ENCODE measurements at regions not wholly inside any gene's neighbourhood (a gene's known extent, or its start where the extent isn't known, plus 50 kb on each side); places are given as distances from the start of the nearest gene placed in this dataset.

DNA sequence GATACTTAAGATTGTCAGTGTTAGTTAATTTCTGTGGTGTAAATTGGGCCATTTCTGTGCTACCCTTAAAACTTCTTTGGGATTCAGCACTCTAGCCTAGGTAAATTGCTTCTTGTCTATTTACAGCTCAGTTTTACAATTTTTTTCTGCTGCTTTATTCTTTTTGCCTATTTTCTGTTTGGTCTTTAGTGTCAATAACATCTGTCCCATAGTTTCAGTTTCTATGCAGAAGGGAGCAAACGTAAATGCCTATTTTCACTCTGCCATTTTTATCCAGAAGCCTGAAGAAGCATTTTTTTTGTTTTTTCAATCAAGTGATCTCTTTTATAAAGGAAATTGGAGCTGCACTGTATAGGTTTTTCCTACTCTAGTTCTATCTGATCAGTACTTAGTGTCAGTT is 564.9 kb upstream of the MEX3C start:
- Mint-ChIP-seq H3K9me3 (peaks cover 45% of the 10 kb centered on the region), H3K27me3 (ENCODE audit: insufficient read depth) (no peaks in the 10 kb centered on the region), H3K36me3 (ENCODE audit: low read depth) (no peaks in the 10 kb centered on the region), H3K4me1 (ENCODE audit: low read depth) (no peaks in the 10 kb centered on the region), H3K27ac (no peak overlapping the region), H3K4me3 (no peak overlapping the region)
- DNase-seq = no peak
- TF ChIP-seq, protein P1, sequence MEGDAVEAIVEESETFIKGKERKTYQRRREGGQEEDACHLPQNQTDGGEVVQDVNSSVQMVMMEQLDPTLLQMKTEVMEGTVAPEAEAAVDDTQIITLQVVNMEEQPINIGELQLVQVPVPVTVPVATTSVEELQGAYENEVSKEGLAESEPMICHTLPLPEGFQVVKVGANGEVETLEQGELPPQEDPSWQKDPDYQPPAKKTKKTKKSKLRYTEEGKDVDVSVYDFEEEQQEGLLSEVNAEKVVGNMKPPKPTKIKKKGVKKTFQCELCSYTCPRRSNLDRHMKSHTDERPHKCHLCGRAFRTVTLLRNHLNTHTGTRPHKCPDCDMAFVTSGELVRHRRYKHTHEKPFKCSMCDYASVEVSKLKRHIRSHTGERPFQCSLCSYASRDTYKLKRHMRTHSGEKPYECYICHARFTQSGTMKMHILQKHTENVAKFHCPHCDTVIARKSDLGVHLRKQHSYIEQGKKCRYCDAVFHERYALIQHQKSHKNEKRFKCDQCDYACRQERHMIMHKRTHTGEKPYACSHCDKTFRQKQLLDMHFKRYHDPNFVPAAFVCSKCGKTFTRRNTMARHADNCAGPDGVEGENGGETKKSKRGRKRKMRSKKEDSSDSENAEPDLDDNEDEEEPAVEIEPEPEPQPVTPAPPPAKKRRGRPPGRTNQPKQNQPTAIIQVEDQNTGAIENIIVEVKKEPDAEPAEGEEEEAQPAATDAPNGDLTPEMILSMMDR (IDR thresholded peaks at IDR 0.05) = no peak

GRCh38 chr18:51765606-51766360 is 568.3 kb upstream of the MEX3C start:
- Mint-ChIP-seq H3K27me3 (ENCODE audit: insufficient read depth) (no peaks in the 10 kb centered on the region), H3K27ac (no peak overlapping the region), H3K36me3 (ENCODE audit: low read depth) (no peaks in the 10 kb centered on the region), H3K4me1 (ENCODE audit: low read depth) (no peaks in the 10 kb centered on the region), H3K4me3 (no peak overlapping the region), H3K9me3 (peaks cover 50% of the 10 kb centered on the region)
- TF ChIP-seq, protein P1 (IDR thresholded peaks at IDR 0.05) = no peak
- no peak for DNase-seq

DNA sequence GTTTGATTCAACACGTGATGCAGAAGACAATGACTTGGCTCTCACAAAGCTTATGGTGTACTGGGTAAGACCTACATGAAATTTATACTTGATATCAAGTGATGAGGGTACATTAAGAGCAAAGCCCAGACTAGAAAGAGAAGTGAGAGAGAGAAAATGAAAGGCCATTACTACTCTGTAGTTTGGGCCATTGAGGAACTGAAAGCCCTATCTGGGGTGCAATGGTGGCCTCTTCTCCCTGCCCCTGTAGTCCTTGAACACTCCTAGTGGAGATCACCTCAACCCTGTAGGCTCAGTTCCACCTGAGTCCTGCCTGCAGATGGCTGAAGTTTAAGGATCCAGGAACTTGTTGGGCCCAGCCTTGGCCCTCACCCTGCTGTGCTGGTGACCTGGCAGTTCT is 569.8 kb upstream of the MEX3C start:
- DNase-seq = no peak
- Mint-ChIP-seq H3K27ac (no peak overlapping the region), H3K4me3 (no peak overlapping the region), H3K27me3 (ENCODE audit: insufficient read depth) (no peaks in the 10 kb centered on the region), H3K36me3 (ENCODE audit: low read depth) (no peaks in the 10 kb centered on the region), H3K4me1 (ENCODE audit: low read depth) (no peaks in the 10 kb centered on the region), H3K9me3 (peaks cover 62% of the 10 kb centered on the region)
- TF ChIP-seq, protein P1 (IDR thresholded peaks at IDR 0.05) = no peak

- DNase-seq = no peak
- Mint-ChIP-seq H3K4me1 (ENCODE audit: low read depth) (no peaks in the 10 kb centered on the region), H3K4me3 (no peak overlapping the region), H3K9me3 (peaks cover 24% of the 10 kb centered on the region), H3K27me3 (ENCODE audit: insufficient read depth) (peaks cover 2% of the 10 kb centered on the region; the same call in 1 of the 2 replicates), H3K27ac (no peak overlapping the region), H3K36me3 (ENCODE audit: low read depth) (no peaks in the 10 kb centered on the region)
- TF ChIP-seq, protein P1 (IDR thresholded peaks at IDR 0.05) = no peak
Observed at GRCh38 chr18:51778115-51778514, 561.9 kb upstream of the DCC start.

DNA sequence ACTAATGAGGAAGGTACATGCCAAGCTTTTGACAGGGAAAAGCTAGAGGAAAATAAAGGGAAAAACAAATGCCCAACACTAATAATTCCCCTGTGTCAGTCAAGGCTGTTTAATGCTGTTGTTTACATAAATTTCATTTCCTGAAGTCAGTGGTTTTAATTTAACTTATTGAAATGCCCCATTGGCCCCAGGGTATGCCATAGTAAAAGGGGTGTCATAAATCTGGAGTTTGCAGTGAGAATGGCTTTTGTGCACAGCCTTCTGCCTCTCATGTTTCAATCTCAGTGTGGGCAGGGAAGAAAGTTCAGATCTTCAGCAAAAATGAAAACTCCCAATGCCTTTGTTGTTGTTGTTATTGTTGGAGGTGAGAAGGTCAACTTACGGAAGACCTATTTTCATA is 550.1 kb upstream of the DCC start:
- H3K27ac Mint-ChIP-seq = no peak overlapping the region
- no peaks in the 10 kb centered on the region for H3K4me1 Mint-ChIP-seq (ENCODE audit: low read depth)
- no peaks in the 10 kb centered on the region for H3K36me3 Mint-ChIP-seq (ENCODE audit: low read depth)
- no peak for DNase-seq
- H3K27me3 Mint-ChIP-seq (ENCODE audit: insufficient read depth) = no peaks in the 10 kb centered on the region
- no peak overlapping the region for H3K4me3 Mint-ChIP-seq
- peaks cover 33% of the 10 kb centered on the region for H3K9me3 Mint-ChIP-seq
- TF ChIP-seq, protein P1 (IDR thresholded peaks at IDR 0.05) = no peak

All from HFFc6 (cell line).